ENCODE measurements at regions not wholly inside any gene's neighbourhood (a gene's known extent, or its start where the extent isn't known, plus 50 kb on each side); places are given as distances from the start of the nearest gene placed in this dataset.

GRCh38 chr4:32429151-32429550, 1709.0 kb downstream of the PCDH7 start:
- TF ChIP-seq EZH2phosphoT487 (IDR thresholded peaks at IDR 0.05; ENCODE audit: borderline replicate concordance, low read depth, low read length) (no peak), CTCF (conservative IDR thresholded peaks at IDR 0.05; ENCODE audit: low read length) (no peak)
